Forelimb muscle (tissue), 1 donor: ENCODE measurements at regions not wholly inside any gene's neighbourhood (a gene's known extent, or its start where the extent isn't known, plus 50 kb on each side); places are given as distances from the start of the nearest gene placed in this dataset.

Experiments used
- DNase-seq: peaks from one replicate; pipeline ENCODE4 v3.0.0-alpha.2; 2013; ENCODE audit warnings: low read depth

DNA sequence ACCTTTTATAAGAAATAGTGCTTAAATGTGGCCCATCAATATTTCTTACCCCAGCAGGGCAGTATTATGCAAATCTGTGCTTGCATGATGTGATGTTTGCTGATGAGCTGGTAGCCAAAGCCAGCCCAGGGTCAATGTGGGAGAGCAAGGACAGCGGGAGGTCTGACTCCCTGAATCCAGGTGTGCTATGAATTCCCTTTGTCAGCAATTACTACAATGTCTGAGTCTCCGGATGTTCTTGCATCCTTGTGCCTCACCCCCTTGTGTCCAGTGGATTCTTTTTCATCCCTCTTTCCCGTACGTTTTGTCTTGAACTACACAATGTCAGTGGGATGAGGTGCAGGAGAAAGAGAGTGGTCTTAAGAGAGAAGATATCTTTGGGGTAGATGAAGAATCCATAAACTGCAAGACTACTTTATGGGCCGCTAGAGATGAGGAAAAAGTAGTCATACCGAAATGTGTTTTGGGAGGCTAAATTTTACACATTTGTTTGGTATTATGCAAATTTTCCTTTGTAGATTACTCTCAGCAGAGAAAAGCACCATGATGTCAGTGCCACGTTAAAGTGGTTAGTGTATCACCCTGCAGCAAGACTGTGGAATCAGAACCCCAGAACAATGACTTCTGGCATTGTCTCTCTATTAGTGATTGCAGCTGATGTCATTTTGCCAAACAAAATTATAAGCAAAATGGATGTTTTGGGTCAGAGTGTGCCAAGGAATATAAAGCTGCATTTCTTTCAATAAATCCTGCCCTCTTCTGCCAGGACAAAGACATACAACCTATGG is 53.5 kb upstream of the TSHZ3 start:
- no peak for DNase-seq

DNA sequence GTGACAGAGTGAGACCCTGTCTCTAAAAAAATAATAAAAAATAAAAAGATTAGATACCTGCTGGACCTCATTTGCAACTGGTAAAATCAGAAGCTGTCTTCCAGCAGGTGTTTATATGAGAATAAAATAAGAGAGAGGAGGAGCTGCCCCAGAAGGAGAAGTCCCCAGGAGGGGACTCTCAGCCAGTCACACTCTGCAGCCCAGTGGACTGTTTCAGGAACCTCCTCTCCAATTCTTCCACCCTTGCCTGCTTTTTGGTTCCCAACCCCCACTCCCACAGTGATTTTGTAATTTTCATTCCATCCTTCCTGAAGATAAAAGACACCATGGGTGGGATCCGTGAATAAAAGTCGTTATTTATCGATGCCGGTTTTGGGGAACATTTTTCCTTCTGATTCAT is 56.9 kb upstream of the TSHZ3 start:
- DNase-seq, result no peak

DNA sequence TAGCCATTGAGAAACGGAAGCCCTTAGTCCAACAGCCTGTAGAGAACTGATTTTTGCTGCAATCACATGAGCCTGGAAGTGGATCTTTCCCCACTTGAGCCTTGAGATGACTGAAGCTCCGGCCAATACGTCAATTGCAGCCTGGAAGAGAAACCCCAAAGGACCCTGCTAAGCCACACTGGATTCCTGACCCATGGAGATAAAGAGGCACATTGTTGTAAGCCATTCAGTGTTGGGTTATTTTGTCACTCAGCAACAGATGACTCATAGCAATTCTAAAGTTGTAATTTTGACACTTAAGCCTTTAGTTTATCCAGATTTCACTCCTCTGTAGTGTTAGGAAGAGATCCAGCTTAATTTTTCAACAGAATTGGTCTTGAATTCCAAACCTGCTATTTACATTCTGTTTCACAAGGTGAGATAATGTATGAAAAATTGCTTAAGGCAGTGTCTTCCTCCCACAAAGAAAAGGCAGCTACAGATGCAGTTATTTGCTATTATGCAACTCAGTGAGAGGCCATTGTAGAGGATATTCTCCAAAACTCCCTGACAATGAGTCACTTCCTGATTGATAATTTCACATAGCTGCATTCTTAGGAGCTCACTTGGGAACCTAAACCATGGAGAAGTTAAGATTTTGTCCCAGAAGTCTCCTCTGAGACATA is 59.4 kb upstream of the TSHZ3 start:
- DNase-seq, result no peak

- DNase-seq, result no peak
These were observed 64.1 kb upstream of the TSHZ3 start for GRCh38 chr19:31413353-31413752.

DNA sequence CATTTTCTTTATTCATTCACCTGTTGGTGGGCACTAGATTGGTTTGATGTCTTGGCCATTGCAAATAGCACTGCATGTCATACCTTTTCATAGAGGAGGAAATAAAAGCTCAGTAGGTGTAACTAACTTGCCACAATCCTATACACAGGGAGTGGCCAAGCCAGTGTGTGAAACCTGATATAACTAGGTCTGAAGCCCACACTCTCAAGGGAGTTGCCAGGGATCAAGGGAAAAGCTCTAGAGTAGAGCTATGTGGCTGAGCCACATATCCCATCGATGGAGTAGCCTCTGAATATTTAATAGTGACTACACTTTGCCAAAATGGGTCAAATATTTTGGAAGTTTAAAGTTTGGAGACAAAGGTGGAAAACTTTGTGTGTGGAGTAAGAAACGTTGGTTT is 66.1 kb upstream of the TSHZ3 start:
- no peak for DNase-seq

- no peak for DNase-seq
These were observed 67.3 kb upstream of the TSHZ3 start for GRCh38 chr19:31416548-31416947.

GRCh38 chr19:31418055-31418454 is 68.8 kb upstream of the TSHZ3 start:
- DNase-seq, result no peak

DNA sequence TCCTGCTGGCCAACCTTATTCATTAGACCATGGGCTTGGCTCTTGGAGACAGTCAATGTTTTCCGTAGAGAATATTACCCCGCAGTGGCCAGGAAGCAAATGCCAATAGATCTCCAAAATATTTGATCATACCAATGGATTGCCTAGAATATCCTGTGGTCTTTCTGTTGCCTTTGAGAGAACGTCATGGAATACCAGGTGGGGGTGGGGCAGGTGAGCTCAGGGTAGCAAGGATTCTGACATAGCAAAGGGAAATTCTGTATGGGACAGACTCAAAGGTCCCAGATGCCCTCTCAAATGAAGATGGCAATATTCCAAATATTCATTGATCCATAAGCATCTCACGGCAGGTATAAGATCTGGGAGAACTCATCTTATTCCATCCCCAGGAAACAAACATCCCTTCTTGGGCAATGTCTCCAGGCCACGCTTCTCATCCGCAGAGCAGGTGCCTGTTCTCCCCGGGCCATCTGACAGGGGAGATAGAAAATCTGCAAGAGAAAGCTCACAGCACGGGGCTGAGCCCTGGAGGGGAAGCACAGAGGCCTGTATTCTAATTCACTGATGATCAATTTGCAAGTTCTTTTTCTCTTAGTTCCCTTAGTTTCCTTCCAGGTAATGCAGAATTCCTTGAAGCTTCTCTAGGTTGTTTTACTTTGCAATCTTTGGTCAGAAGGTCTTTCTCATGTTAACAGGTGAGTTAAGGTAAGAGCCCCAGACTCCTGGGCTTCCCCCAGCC is 69.6 kb upstream of the TSHZ3 start:
- DNase-seq, result no peak

DNA sequence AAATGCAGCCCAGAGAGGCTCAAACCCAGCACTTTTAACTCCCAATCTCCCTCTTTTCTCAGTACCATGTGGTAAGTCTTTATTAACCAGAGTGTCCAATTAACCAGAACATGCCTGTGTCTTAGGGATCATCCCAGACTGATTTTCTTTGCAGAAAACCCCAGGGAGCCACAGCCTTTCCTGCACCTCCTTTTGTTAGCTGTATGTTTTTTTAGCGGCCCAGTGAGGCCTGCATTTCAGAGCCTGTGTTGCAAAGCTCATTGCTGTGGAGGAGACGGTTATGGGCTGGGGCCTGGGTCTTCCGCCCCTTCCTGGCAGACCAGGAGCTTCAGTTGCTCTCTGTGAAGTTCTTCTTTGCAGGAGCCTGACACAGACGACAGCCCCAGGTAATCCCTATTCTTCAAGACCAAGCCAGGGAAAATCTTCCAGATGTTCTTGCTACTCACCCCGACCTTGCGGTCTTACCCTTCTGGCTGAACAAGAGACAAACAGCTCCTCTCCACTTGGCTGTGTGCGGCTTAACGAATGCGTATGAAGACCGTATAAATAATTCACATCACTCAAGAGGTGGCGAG is 70.7 kb upstream of the TSHZ3 start:
- no peak for DNase-seq

GRCh38 chr19:31421082-31421481 is 71.8 kb upstream of the TSHZ3 start:
- DNase-seq, result no peak

GRCh38 chr19:31421856-31422255 is 72.6 kb upstream of the TSHZ3 start:
- DNase-seq, result no peak

DNA sequence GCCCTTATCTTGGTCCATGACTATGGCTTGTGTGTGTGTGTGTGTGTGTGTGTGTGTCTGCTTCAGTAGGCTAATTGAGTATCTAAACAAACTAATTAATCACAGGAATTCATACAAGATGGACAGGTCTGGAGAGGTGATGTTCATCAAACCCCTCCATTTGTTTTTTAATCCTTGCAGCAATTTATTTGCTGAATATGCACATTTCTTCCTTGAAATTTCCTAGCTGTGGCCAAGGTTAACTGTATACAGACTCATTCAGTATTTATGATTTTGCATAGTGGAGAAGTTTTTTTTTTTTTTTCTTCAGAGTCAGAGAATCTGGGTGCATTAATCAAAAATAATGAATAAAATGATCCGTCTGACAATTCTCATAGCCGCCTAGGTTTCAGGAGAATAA is 74.7 kb upstream of the TSHZ3 start:
- DNase-seq, result no peak

DNA sequence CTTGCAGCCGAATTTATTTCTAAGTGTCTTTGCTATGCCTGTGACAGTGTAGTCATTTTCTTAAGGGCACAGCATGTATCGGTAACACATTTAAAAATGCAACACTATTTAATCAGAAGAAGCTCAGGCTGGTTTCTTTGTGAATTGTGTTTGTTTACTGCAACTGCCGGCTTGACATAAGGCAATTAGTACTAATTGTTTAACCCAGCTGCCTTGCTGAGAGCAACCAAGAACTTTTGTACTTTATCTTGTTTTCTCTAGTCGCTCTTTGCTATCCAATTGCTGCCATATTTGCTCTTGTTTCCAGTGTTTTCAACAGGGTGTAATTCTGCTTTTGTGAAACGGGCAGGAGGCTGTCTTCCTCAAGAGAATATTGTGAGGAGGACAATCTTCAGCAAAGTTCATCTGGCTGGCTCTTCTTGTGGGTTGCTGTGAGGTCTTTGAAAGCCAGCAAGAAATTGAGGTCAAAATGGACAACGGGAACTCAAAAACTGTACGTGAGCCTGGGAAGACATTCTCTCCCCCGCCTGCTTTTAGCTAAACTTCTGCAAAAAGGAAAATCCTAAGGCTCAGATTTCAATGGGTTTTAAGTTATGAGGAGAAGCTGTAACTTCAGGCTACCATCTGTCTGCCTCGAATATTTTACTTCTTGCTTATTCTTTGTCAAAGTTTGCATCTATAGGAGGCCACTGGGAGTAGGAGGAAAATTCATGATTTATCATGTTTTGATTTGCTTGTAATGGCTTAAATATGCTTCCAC is 75.8 kb upstream of the TSHZ3 start:
- DNase-seq, result no peak

DNA sequence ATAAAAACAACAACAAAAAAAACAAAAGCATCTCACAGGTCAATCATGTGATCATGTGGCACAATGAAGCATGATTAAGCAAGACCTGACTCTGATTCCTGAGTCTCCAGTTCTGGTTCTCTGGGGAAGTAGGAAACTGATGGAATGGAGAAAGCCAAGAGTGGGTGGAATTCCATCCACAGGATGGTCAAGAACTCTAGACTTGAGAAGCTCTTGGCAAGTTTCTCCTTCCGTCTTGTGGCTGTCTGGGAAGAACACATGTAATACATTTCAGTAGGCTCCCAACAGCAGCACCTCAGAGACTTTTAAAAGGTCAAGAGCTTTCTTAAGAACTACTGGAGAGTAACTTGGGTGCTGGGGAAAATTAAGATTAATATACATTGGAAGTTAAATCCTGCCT is 78.6 kb upstream of the TSHZ3 start:
- no peak for DNase-seq

DNA sequence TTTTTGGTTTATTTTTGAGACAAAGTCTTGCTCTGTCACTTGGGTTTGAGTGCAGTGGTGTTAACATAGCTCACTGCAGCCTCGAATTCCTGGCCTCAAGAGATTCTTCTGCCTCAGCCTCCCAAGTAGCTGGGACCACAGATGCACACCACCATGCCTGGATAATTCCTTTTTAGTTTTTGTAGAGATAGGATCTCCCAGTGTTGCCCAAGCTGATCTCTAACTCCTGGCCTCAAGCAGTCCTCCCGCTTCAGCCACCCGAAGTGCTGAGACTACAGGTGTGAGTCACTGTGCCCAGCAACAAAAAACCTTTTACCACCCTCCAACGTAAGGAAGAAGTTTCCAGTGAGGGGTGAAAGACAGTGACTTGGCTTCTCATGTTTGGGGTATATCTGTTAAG is 81.1 kb upstream of the TSHZ3 start:
- no peak for DNase-seq

DNA sequence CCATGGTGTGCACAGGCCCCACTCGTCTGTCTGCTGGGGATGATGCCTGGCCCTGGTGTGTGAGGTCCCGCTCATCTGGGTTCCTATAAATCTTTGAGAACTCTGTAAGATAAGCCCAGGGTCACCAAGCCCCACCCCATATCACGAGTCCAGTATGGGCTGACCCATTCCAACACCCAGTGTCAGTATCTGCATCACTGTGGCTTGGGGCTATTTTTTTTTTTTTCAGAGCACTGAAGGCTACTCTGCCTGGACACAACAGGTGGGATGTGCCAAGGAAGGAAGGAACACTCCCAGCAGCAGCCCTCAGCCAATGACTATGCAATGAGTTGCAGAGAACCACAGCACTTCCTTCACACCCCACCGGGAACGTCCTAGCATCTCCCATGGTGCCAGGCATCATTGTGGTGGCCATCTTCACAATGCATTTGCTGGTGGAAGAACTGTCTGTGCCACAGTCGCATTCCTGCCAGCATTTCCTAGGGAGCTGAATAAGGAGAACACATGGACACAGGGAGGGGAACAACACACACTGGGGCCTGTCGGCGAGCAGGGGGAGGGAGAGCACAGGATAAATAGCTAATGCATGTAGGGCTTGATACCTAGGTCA is 83.1 kb upstream of the TSHZ3 start:
- no peak for DNase-seq

GRCh38 chr19:31436121-31436776 is 87.0 kb upstream of the TSHZ3 start:
- DNase-seq, result no peak

GRCh38 chr19:31438401-31439269 is 89.4 kb upstream of the TSHZ3 start:
- no peak for DNase-seq

DNA sequence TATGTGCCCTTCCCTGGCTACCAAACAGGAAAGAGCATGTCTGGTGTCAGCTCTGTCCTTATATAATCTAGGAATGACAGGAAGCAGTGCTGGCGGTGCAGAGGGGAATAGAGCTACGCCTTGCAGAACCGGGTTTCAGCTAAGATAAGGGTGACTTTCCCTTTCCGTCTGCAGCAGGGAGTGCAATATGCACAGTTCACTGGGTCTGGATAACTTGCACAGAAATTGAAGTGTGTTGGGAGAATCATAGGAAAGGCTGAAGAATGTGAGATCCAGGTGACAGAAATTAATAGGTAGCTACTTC is 90.0 kb upstream of the TSHZ3 start:
- no peak for DNase-seq

DNA sequence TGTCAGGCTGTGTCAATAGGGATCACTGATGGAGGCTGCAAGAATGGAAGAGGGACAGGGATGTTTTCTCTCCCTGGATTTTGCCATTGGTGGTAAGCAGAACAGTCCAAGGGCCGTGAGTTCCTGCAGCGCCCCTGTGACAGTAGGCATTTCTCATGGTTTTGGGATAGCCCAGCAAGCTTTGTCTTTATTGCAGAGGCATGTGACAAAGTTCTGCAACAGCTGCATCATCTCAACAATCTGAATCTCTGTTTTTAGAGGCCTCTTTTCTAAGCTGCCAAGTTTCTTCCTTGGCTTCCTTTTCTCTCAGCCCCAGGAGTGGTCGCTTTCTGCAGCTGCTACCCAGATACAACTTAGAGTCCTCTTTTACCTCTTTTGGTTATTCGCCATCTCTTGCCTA is 95.7 kb upstream of the TSHZ3 start:
- DNase-seq, result no peak
